MCF 10A (cell line): ENCODE measurements at regions not wholly inside any gene's neighbourhood (a gene's known extent, or its start where the extent isn't known, plus 50 kb on each side); places are given as distances from the start of the nearest gene placed in this dataset.
A peak's percentile ranks its signal among the peaks of the same experiment; 100 is the strongest.

Experiments used
- BruUV-seq: library from RNA; stranded (reverse); fragments of 400-500 nt; replicated peaks from 2 replicates; lab custom pipeline; 2021; lab: Mats Ljungman, UMichigan
- CTCF ChIA-PET: fragments of 300-600 bp; sonication (Branson Sonifier 250); formaldehyde crosslinking; extraction: SDS; loops from one replicate; lab custom pipeline; 2021; ENCODE audit warnings: antibody characterized with exemption, inconsistent platforms; lab: Yijun Ruan, JAX
- POLR2A ChIA-PET: fragments of 300-600, 350-650 bp; sonication (Branson Sonifier 250); formaldehyde crosslinking; extraction: SDS; loops from one replicate; lab custom pipeline; 2020; ENCODE audit warnings: antibody characterized with exemption, inconsistent platforms; lab: Yijun Ruan, JAX
- DNase-seq: peaks from one replicate; pipeline ENCODE4 v3.0.0-alpha.2; 2018; ENCODE audit not compliant: unreplicated experiment
- H3K27ac Mint-ChIP-seq: one replicate; pipeline ENCODE4 v1.8.0; 2022; ENCODE audit warnings: mild to moderate bottlenecking, low read depth, mixed read lengths; ENCODE audit not compliant: unreplicated experiment
- H3K27me3 Mint-ChIP-seq: one replicate; pipeline ENCODE4 v1.8.0; 2022; ENCODE audit warnings: mixed read lengths; ENCODE audit not compliant: insufficient read depth, unreplicated experiment
- H3K36me3 Mint-ChIP-seq: one replicate; pipeline ENCODE4 v1.8.0; 2022; ENCODE audit warnings: mild to moderate bottlenecking, moderate library complexity, mixed read lengths; ENCODE audit not compliant: insufficient read depth, unreplicated experiment
- H3K4me1 Mint-ChIP-seq: one replicate; pipeline ENCODE4 v1.8.0; 2022; ENCODE audit warnings: mixed read lengths; ENCODE audit not compliant: insufficient read depth, unreplicated experiment
- H3K4me3 Mint-ChIP-seq: one replicate; pipeline ENCODE4 v1.8.0; 2022; ENCODE audit warnings: mild to moderate bottlenecking, moderate library complexity, mixed read lengths; ENCODE audit not compliant: unreplicated experiment
- H3K9me3 Mint-ChIP-seq: one replicate; pipeline ENCODE4 v1.8.0; 2022; ENCODE audit warnings: mixed read lengths; ENCODE audit not compliant: unreplicated experiment
- CTCF ChIP-seq: fragments of 200-600 bp; IDR thresholded peaks from one replicate; pipeline ENCODE4 v1.8.0; 2022; ENCODE audit warnings: antibody characterized with exemption, mild to moderate bottlenecking; ENCODE audit not compliant: unreplicated experiment
- intact Hi-C: fragments of 100-400 bp; cut with micrococcal nuclease; formaldehyde crosslinking; loops from 2 replicates; pipeline ENCODE4 v1.14.1; 2022

- TF ChIP-seq CTCF = no peak
- peaks cover 11% of the 10 kb centered on the region for H3K4me1 Mint-ChIP-seq
- CTCF ChIA-PET = interaction anchor here (0.5 kb wide), 1 partner anchor 181 kb away, joined by 3 read pairs; no protein-coding TSS in a partner anchor
- POLR2A ChIA-PET = no interaction called here
- H3K4me3 Mint-ChIP-seq = no peak overlapping the region
- BruUV-seq = no TSS peak
- intact Hi-C loops = no loop called here
- DNase-seq = no peak
- H3K27me3 Mint-ChIP-seq = no peaks in the 10 kb centered on the region
- H3K36me3 Mint-ChIP-seq = no peaks in the 10 kb centered on the region
- no peaks in the 10 kb centered on the region for H3K9me3 Mint-ChIP-seq
- H3K27ac Mint-ChIP-seq = peak overlapping the region; percentile 42
Observed at GRCh38 chr12:93322784-93323183, 54.9 kb upstream of the NUDT4 start.

DNA sequence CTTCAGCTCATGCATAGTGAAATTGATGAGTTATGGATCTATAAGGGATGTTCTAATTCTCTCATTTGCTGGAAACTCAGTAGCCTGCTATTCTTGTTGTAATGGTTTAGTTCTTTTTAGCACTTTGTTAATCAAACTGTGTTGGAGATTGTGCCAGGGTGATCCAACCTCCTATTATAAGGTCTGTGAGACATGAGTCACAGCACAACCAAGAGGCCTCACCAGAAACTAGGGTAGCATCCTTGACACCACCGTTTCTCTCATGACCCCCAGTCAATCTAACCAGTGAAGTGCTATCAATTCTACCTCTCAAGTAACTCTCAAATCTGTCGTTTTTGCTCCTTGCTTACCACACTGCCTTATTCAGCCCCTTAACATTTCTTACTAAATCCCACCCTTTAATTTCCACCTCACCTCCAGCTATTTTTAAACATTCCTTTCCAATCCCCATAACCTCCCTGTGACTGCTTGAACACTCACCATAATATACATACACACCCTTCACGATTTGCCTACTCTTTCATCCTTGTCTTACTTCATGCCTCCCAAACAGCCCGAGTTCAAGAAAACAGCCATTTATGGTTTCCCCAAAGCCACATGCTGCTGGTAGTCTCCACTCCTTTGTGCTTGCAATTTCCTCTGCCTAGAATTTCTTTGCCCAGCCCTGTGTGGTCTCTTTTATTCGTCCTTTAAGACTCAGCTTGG, 53.9 kb upstream of the NUDT4 start:
- CTCF ChIA-PET = interaction anchor here (0.5 to 1.0 kb wide), 4 partner anchors 180 to 777 kb away, joined by 3 to 5 read pairs (median 4); no protein-coding TSS in a partner anchor
- Mint-ChIP-seq H3K9me3 (no peaks in the 10 kb centered on the region), H3K4me1 (peaks cover 11% of the 10 kb centered on the region), H3K4me3 (no peak overlapping the region), H3K27me3 (no peaks in the 10 kb centered on the region), H3K36me3 (no peaks in the 10 kb centered on the region), H3K27ac (no peak overlapping the region)
- DNase-seq = no peak
- POLR2A ChIA-PET = interaction anchor here (0.5 kb wide), 1 partner anchor 190 kb away, joined by 3 read pairs; no protein-coding TSS in a partner anchor
- intact Hi-C loops = no loop called here
- BruUV-seq = no TSS peak
- no peak for TF ChIP-seq CTCF

GRCh38 chr12:93325855-93326254, 51.9 kb upstream of the NUDT4 start:
- POLR2A ChIA-PET = interaction anchor here (1.1 kb wide), 1 partner anchor 48 kb away, joined by 3 read pairs; no protein-coding TSS in a partner anchor
- Mint-ChIP-seq H3K4me3 (no peak overlapping the region), H3K36me3 (no peaks in the 10 kb centered on the region), H3K27me3 (no peaks in the 10 kb centered on the region), H3K27ac (no peak overlapping the region), H3K9me3 (no peaks in the 10 kb centered on the region), H3K4me1 (peaks cover 11% of the 10 kb centered on the region)
- peak; percentile 72 for DNase-seq
- CTCF ChIA-PET = interaction anchor here (0.5 kb wide), 1 partner anchor 991 kb away, joined by 3 read pairs; no protein-coding TSS in a partner anchor
- no TSS peak for BruUV-seq
- TF ChIP-seq CTCF = no peak
- intact Hi-C loops = no loop called here
